HL-60/S4 treated with phorbol 12-myristate 13-acetate at 8.2 ng/mL for 4 days and 3 days (cell line): ENCODE measurements at regions not wholly inside any gene's neighbourhood (a gene's known extent, or its start where the extent isn't known, plus 50 kb on each side); places are given as distances from the start of the nearest gene placed in this dataset.
"Not testable (repeated sequence)": the region's sequence is repeated elsewhere in the genome, so short reads cannot be mapped to it uniquely, and the experiment has no call there.

Source experiments
- in situ Hi-C: fragments of 300-500 bp; cut with MboI; formaldehyde crosslinking; loops from 2 replicates; pipeline ENCODE4 v1.15.0; 2022; ENCODE audit warnings: low sequenced_read_pairs

DNA sequence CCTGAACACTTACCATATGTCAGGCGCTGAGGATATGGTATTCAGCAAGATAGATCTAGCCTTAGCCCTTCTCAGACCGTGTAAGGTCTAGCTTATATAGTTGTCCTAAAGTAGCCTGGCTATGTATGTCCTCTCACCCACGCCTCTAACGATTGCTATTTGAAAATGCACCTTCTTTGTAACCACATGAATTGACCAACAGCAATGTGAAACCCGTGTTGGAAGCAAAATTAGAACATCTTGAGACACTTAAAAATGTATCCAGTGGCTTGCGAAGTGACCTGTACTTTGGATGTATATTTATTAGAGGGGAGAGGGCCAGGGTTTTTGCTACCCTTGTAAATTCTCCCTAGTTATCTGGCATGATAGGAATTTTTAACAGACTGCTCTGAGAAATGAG is 860.0 kb upstream of the ZEB2 start:
- in situ Hi-C loops, result no loop called here

DNA sequence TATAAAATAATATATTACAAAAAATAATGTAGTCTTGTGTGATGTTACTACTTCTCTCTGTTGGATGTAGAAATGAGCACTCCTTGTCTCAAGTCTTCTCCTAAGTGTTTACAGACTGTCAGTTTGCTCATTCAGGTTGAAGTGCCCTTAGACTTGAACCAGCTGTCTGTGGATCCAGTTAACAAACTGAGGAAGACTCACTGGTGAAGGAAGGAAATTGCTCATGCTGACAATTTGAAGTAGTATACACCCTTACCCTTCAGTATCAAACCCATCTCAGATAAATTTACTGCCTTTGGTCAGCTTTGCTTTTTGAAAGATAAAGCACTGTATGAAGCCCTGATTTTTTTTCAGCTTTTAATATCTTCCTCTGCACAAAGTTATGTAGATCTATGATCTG is 854.2 kb upstream of the ZEB2 start:
- in situ Hi-C loops, result no loop called here

- in situ Hi-C loops, result not testable (repeated sequence)
These were observed 847.4 kb upstream of the ZEB2 start for GRCh38 chr2:145367334-145367733.

- in situ Hi-C loops, result no loop called here
These were observed 846.4 kb upstream of the ZEB2 start for GRCh38 chr2:145366341-145366740.

GRCh38 chr2:145360129-145360790 is 840.3 kb upstream of the ZEB2 start:
- in situ Hi-C loops, result no loop called here

GRCh38 chr2:145359561-145359960 is 839.6 kb upstream of the ZEB2 start:
- in situ Hi-C loops, result no loop called here

GRCh38 chr2:145356056-145356455 is 836.1 kb upstream of the ZEB2 start:
- in situ Hi-C loops, result no loop called here

DNA sequence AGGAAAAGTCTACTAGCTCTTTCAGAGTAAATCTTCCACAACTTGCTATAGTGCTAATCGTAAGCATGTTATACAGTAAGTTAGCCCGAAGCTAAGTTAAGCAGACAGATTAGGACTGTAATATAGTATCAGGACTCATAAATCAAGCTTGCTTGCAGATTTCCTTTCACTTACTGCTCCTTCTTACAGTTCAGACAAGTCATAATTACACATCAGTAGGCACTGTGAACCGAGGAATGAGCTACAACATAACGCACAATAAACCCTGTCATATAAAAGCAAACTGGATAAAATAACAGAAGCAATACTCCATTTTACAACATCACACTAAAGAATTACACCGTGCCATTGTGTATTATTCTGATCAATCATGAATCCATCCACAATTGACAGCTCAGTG is 832.6 kb upstream of the ZEB2 start:
- in situ Hi-C loops, result no loop called here

GRCh38 chr2:145351864-145352425 is 832.0 kb upstream of the ZEB2 start:
- in situ Hi-C loops, result no loop called here

GRCh38 chr2:145350011-145350410 is 830.1 kb upstream of the ZEB2 start:
- in situ Hi-C loops, result no loop called here

- in situ Hi-C loops, result no loop called here
These were observed 824.3 kb upstream of the ZEB2 start for GRCh38 chr2:145344076-145344724.

- in situ Hi-C loops, result no loop called here
These were observed 823.4 kb upstream of the ZEB2 start for GRCh38 chr2:145343287-145343686.

DNA sequence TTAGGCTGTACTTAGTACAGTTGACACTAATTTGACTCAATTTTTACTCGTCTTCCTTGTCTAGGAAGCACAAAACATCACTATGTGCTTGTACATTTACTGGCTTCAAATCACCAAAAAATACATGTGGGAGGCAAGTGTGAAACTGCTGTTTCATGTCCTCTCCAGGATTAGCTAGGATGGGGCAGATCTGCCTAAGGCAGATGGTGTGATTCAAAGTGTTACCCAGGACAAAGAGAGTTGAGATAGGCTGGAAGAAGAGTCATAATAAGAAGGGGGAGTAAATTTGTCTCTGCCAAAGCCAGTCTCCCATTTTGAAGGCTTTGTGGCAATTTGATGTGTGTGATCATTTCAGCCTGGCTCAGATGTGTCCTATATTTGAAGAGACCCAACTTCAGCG is 821.6 kb upstream of the ZEB2 start:
- in situ Hi-C loops, result no loop called here

DNA sequence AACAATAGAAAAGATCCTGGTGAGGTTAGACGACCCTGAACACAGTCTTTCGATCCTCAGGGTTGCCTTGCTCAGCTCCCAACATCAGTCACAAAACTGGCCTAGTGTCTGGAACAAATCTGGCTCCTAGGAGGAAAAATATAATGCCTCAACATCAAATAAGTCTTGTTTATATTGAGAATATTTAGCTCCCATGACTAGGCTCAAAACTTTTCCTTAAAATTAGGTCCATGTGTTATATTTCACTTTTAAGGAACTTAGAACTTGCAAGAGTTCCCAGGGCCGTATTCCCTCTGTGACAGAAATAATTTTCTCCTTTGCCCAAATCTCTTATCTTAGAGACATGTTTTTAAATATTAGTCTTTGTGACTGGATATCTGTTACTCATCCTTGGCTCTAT is 819.7 kb upstream of the ZEB2 start:
- in situ Hi-C loops, result no loop called here

- in situ Hi-C loops, result no loop called here
These were observed 812.4 kb upstream of the ZEB2 start for GRCh38 chr2:145332210-145332898.

GRCh38 chr2:145329971-145330370 is 810.1 kb upstream of the ZEB2 start:
- in situ Hi-C loops, result no loop called here

- in situ Hi-C loops, result no loop called here
These were observed 805.6 kb upstream of the ZEB2 start for GRCh38 chr2:145325485-145325884.

DNA sequence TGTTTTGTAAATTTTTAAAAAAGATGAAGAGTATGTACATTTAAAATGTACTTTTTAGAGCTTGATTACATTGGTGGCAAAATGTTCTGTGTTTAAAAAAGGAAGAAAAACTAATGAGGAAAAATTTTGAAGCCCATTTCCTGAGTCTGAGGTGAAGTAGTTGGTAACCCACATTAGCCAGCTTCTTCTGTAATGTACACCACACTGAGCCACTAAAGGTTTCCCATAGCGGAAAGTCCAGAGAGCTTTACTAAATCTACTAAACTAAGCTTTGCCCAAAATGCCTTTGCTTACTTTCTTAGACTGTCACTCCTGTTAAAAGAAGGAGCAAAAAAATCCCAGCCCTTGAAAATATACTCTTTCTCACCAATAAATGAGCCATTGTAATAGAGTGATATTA is 804.8 kb upstream of the ZEB2 start:
- in situ Hi-C loops, result no loop called here

GRCh38 chr2:145323512-145323911 is 803.6 kb upstream of the ZEB2 start:
- in situ Hi-C loops, result no loop called here

- in situ Hi-C loops, result no loop called here
These were observed 801.4 kb upstream of the ZEB2 start for GRCh38 chr2:145321344-145321743.

DNA sequence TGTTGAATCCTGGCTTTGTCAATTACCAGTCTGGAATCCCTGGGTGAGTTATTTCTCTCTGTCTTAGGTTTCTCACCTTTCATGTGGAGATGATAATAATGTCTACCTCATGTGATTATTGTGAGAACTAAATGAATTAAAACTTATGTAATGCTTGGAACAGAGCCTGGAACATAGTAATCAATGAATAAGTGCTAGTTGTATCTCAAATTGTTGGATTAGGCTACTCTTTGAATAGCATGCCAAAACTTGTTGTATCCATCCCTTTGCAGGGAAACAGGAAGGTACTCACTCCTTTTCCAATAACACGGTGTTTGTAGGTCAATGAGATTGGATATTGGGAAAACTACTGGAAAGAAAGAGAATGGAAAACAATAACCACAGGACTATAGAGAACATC is 796.6 kb upstream of the ZEB2 start:
- in situ Hi-C loops, result no loop called here

DNA sequence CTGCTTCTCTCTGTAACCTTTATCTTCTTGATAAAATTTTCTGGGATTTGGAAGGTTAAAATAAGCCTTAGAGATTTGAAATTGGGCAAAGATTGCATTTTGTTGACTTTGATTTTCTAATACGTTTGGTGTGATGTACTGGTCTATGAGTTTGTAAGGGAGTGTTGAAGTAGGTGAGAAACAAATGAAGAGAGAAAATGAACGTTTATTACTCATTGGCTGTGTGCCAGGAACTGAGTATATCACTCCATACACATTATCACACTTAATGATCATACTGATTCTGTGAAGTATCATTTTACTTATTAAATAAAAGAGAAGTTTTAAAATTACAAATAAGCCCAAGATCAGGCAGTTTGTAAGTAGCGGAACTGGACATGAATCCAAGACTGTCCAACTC is 795.1 kb upstream of the ZEB2 start:
- in situ Hi-C loops, result no loop called here
